ENCODE measurements at regions not wholly inside any gene's neighbourhood (a gene's known extent, or its start where the extent isn't known, plus 50 kb on each side); places are given as distances from the start of the nearest gene placed in this dataset.
"Not testable (repeated sequence)": the region's sequence is repeated elsewhere in the genome, so short reads cannot be mapped to it uniquely, and the experiment has no call there.

DNA sequence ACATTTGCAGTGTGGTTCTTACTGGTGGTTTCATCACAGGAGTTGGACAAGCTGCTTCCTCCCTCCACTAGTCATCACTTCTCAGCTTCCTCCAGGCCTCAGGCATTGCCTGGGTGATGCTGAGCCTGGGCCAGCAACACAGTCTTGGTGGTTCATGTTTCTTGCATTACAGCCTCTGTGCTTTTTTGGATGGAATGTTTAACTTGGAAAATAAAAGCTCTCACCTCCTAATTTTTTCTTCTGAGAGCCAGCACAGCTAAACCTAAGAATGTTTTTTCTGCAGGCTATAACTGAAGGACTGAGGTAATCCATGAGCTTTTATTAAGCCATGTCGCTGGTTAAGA is 66.1 kb upstream of the RHOU start:
- TF ChIP-seq POLR2AphosphoS5 (IDR thresholded peaks at IDR 0.05; ENCODE audit: low read depth) (0 out of 2 replicates have a peak, but pooled peaks have one; percentile 22), GABPA (IDR thresholded peaks at IDR 0.05; ENCODE audit: low read depth) (no peak), SPI1 (IDR thresholded peaks at IDR 0.05; ENCODE audit: borderline replicate concordance, low read depth) (peak; percentile 55; the same call in 1 of the 2 replicates)
- TF ChIP-seq, protein P1, sequence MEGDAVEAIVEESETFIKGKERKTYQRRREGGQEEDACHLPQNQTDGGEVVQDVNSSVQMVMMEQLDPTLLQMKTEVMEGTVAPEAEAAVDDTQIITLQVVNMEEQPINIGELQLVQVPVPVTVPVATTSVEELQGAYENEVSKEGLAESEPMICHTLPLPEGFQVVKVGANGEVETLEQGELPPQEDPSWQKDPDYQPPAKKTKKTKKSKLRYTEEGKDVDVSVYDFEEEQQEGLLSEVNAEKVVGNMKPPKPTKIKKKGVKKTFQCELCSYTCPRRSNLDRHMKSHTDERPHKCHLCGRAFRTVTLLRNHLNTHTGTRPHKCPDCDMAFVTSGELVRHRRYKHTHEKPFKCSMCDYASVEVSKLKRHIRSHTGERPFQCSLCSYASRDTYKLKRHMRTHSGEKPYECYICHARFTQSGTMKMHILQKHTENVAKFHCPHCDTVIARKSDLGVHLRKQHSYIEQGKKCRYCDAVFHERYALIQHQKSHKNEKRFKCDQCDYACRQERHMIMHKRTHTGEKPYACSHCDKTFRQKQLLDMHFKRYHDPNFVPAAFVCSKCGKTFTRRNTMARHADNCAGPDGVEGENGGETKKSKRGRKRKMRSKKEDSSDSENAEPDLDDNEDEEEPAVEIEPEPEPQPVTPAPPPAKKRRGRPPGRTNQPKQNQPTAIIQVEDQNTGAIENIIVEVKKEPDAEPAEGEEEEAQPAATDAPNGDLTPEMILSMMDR (IDR thresholded peaks at IDR 0.05; ENCODE audit: insufficient read depth, low read length), result no peak
- TF ChIP-seq, protein P2, sequence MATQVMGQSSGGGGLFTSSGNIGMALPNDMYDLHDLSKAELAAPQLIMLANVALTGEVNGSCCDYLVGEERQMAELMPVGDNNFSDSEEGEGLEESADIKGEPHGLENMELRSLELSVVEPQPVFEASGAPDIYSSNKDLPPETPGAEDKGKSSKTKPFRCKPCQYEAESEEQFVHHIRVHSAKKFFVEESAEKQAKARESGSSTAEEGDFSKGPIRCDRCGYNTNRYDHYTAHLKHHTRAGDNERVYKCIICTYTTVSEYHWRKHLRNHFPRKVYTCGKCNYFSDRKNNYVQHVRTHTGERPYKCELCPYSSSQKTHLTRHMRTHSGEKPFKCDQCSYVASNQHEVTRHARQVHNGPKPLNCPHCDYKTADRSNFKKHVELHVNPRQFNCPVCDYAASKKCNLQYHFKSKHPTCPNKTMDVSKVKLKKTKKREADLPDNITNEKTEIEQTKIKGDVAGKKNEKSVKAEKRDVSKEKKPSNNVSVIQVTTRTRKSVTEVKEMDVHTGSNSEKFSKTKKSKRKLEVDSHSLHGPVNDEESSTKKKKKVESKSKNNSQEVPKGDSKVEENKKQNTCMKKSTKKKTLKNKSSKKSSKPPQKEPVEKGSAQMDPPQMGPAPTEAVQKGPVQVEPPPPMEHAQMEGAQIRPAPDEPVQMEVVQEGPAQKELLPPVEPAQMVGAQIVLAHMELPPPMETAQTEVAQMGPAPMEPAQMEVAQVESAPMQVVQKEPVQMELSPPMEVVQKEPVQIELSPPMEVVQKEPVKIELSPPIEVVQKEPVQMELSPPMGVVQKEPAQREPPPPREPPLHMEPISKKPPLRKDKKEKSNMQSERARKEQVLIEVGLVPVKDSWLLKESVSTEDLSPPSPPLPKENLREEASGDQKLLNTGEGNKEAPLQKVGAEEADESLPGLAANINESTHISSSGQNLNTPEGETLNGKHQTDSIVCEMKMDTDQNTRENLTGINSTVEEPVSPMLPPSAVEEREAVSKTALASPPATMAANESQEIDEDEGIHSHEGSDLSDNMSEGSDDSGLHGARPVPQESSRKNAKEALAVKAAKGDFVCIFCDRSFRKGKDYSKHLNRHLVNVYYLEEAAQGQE (IDR thresholded peaks at IDR 0.05; ENCODE audit: insufficient replicate concordance, low read depth), result no peak
- H3K27ac ChIP-seq (replicated peaks), result peak overlapping the region; percentile 4
- no peaks in the 10 kb centered on the region for H3K27me3 ChIP-seq (ENCODE audit: insufficient read depth, poor library complexity, severe bottlenecking)
- H3K4me3 ChIP-seq (replicated peaks; ENCODE audit: insufficient read depth, low read length), result no peak overlapping the region
- DNase-seq (ENCODE audit: low read depth in 1 of 2, low spot score in 1 of 2), result peak; percentile 58 to 85

DNA sequence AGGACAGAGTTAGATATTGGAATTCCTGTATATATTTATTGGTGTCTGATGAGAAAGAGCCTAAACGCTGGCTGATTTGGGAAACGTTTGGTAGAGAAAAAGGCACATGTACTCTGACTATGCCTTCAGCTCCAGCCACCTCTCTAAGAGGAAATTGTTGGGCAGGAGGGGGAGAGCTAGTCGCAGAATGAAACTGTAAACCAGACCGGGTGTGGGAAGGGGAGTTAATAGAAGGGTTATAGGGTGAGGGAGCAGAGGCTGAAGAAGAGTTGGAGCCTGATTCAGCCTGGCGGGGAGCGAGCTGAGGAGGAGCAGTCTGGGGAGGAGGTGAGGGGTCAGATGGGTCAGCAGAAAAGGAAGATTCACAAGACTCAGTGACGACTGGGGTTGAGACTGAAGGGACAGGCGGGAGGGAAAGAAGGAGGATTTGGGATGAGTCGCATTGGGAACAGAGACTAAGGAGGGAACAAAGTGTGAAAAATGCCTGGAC is 54.2 kb upstream of the RHOU start:
- not testable (repeated sequence) for H3K27me3 ChIP-seq (ENCODE audit: insufficient read depth, poor library complexity, severe bottlenecking); H3K4me3 ChIP-seq (replicated peaks; ENCODE audit: insufficient read depth, low read length); DNase-seq (ENCODE audit: low read depth in 1 of 2, low spot score in 1 of 2); H3K27ac ChIP-seq (replicated peaks)

DNA sequence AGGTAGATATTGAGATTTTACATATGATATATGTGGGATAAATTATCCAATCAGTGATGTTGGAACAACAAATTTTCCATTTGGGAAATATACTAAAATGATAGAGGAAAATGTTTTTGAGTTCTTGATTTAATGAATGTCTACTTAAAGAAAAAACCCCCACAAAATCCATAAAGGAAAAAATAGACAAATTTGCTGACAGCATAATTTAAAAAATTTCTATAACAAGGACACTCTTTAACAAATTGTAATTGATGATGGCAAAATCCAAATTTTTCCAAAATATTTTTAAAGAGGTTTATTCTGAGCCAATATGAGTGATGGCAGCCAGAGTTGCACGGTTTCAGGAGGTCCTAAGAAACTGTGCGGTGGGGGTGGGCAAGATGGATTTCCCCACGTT is 51.9 kb upstream of the RHOU start:
- no peaks in the 10 kb centered on the region for H3K27me3 ChIP-seq (ENCODE audit: insufficient read depth, poor library complexity, severe bottlenecking)
- H3K27ac ChIP-seq (replicated peaks), result no peak overlapping the region
- DNase-seq (ENCODE audit: low read depth in 1 of 2, low spot score in 1 of 2), result no peak
- no peak overlapping the region for H3K4me3 ChIP-seq (replicated peaks; ENCODE audit: insufficient read depth, low read length)
- TF ChIP-seq, protein P1 (IDR thresholded peaks at IDR 0.05; ENCODE audit: insufficient read depth, low read length), result no peak
- TF ChIP-seq POLR2AphosphoS5 (IDR thresholded peaks at IDR 0.05; ENCODE audit: low read depth) (no peak), SPI1 (IDR thresholded peaks at IDR 0.05; ENCODE audit: borderline replicate concordance, low read depth) (no peak), GABPA (IDR thresholded peaks at IDR 0.05; ENCODE audit: low read depth) (no peak)

DNA sequence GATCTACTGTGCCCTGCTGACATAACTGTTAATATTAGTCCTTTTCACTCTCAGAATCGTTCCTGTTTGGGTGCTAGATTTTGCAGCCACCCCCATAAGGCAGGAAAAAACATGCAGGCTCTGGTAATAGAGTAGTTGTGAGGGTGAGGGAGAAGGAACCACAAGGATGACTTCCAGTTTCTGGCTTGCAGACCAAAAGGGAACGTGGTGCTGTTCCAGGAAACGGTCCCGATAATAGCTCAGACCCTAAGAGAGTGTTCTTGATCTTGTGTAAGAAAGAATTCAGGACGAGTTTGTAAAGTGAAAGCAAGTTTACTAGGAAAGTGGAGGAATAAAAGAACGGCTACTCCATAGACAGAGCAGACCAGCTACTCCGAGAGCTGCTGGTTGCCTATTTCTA is 50.7 kb upstream of the RHOU start:
- TF ChIP-seq SPI1 (IDR thresholded peaks at IDR 0.05; ENCODE audit: borderline replicate concordance, low read depth) (no peak), POLR2AphosphoS5 (IDR thresholded peaks at IDR 0.05; ENCODE audit: low read depth) (no peak)
- Histone ChIP-seq H3K27me3 (ENCODE audit: insufficient read depth, poor library complexity, severe bottlenecking) (no peaks in the 10 kb centered on the region), H3K27ac (replicated peaks) (no peak overlapping the region), H3K4me3 (replicated peaks; ENCODE audit: insufficient read depth, low read length) (no peak overlapping the region)
- DNase-seq (ENCODE audit: low read depth in 1 of 2, low spot score in 1 of 2), result no peak

DNA sequence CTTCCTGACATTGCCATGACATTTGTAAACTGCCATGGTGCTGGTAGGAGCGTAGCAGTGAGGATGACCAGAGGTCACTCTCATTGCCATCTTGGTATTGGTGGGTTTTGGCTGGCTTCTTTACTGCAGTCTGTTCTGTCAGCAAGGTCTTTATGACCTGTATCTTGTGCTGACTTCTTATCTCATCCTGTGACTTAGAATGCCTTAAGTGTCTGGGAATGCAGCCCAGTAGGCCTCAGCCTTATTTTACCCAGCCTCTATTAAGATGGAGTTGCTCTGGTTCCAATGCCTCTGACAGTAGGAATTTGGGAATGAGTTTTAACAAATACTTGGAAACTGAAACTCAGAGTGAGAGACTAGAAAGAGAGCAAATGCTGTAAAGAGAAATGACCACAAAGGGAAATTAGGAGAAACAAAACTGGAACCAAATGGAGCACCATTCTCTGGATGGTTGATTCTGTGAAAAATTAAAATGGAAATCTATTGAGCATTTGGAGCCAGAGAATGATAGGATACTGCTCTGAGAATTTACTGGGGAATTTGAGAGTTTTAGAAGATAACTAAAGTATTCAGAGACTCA is 50.1 kb upstream of the RHOU start:
- Histone ChIP-seq H3K27me3 (ENCODE audit: insufficient read depth, poor library complexity, severe bottlenecking) (no peaks in the 10 kb centered on the region), H3K4me3 (replicated peaks; ENCODE audit: insufficient read depth, low read length) (no peak overlapping the region), H3K27ac (replicated peaks) (no peak overlapping the region)
- TF ChIP-seq, protein P1 (IDR thresholded peaks at IDR 0.05; ENCODE audit: insufficient read depth, low read length), result no peak
- TF ChIP-seq, protein P2 (IDR thresholded peaks at IDR 0.05; ENCODE audit: insufficient replicate concordance, low read depth), result no peak
- TF ChIP-seq SPI1 (IDR thresholded peaks at IDR 0.05; ENCODE audit: borderline replicate concordance, low read depth) (no peak), POLR2AphosphoS5 (IDR thresholded peaks at IDR 0.05; ENCODE audit: low read depth) (no peak), GABPA (IDR thresholded peaks at IDR 0.05; ENCODE audit: low read depth) (no peak)
- no peak for DNase-seq (ENCODE audit: low read depth in 1 of 2, low spot score in 1 of 2)

Measured in HL-60 (cell line).